H1 (cell line): ENCODE measurements at regions not wholly inside any gene's neighbourhood (a gene's known extent, or its start where the extent isn't known, plus 50 kb on each side); places are given as distances from the start of the nearest gene placed in this dataset.

ENCODE experiments used
- CTCF ChIA-PET: fragments of 300-600 bp; sonication (Branson Sonifier 250); formaldehyde crosslinking; loops from one replicate; lab custom pipeline; 2021; ENCODE audit not compliant: partially characterized antibody; lab: Charles Lee
- POLR2A ChIA-PET: fragments of 300-600 bp; sonication (Branson Sonifier 250); formaldehyde crosslinking; loops from one replicate; lab custom pipeline; 2021; ENCODE audit warnings: inconsistent platforms; ENCODE audit not compliant: partially characterized antibody; lab: Charles Lee
- DNase-seq, 2 experiments: peaks; one replicate each; pipeline versions ENCODE4 v3.0.0 to v3.0.0-alpha.2; 2010 to 2022; ENCODE audit warnings: low spot score in 2 of 2, low read depth in 1 of 2, mixed read lengths in 1 of 2
- FAIRE-seq: peaks from 2 replicates; lab custom pipeline; 2011; peaks lifted over from hg19 to GRCh38; lab: Jason Lieb, UNC
- H2AFZ ChIP-seq: 2 replicates; pipeline ENCODE4 v1.8.1; 2012; ENCODE audit warnings: low read length, inconsistent platforms
- H2AK5ac ChIP-seq: 2 replicates; pipeline ENCODE4 v1.6.1; 2013; ENCODE audit warnings: low read depth, low read length
- H2BK120ac ChIP-seq: replicated peaks from 2 replicates; pipeline ENCODE3; 2013; ENCODE audit warnings: low read depth, low read length, inconsistent platforms
- H2BK12ac ChIP-seq: 2 replicates; pipeline ENCODE4 v1.6.1; 2013; ENCODE audit warnings: low read depth, low read length
- H2BK15ac ChIP-seq: 2 replicates; pipeline ENCODE4 v1.6.1; 2013; ENCODE audit warnings: low read length
- H2BK20ac ChIP-seq: 2 replicates; pipeline ENCODE4 v1.6.1; 2013; ENCODE audit warnings: low read length
- H2BK5ac ChIP-seq: 2 replicates; pipeline ENCODE4 v1.6.1; 2013; ENCODE audit warnings: low read depth, low read length
- H3K14ac ChIP-seq: 2 replicates; pipeline ENCODE4 v1.6.1; 2013; ENCODE audit warnings: inconsistent platforms; ENCODE audit not compliant: insufficient read length
- H3K18ac ChIP-seq: 2 replicates; pipeline ENCODE4 v1.6.1; 2013; ENCODE audit warnings: low read length; ENCODE audit errors: extremely low read depth
- H3K23ac ChIP-seq: 2 replicates; pipeline ENCODE4 v1.6.1; 2013; ENCODE audit warnings: inconsistent platforms; ENCODE audit not compliant: insufficient read length
- H3K23me2 ChIP-seq: 2 replicates; pipeline ENCODE4 v1.6.1; 2013; ENCODE audit warnings: low read depth, low read length
- H3K27ac ChIP-seq: 2 replicates; pipeline ENCODE4 v1.6.1; 2011; ENCODE audit warnings: low read depth, low read length, inconsistent platforms
- H3K27me3 ChIP-seq, 4 experiments: replicated peaks in 1 of 4; 1 replicate in 1 of 4; 2 replicates in 3 of 4; pipeline versions ENCODE4 v1.6.1 to v1.8.1; 2011 to 2013; ENCODE audit warnings: low read length in 3 of 4, mild to moderate bottlenecking in 3 of 4, inconsistent platforms in 2 of 4, mixed read lengths in 2 of 4, moderate library complexity in 1 of 4; ENCODE audit not compliant: control insufficient read depth in 3 of 4, insufficient read depth in 3 of 4; ENCODE audit errors: extremely low read depth in 1 of 4
- H3K36me3 ChIP-seq, 4 experiments: 2 replicates each; pipeline versions ENCODE4 v1.6.1 to v1.8.1; 2011 to 2013; ENCODE audit warnings: mild to moderate bottlenecking in 4 of 4, low read length in 3 of 4, moderate library complexity in 2 of 4, control low read depth in 1 of 4, inconsistent platforms in 1 of 4; ENCODE audit not compliant: insufficient read depth in 4 of 4, control insufficient read depth in 2 of 4
- H3K4ac ChIP-seq: replicated peaks from 2 replicates; pipeline ENCODE3; 2013; ENCODE audit warnings: low read length, low read depth, mixed read lengths, inconsistent platforms; ENCODE audit not compliant: insufficient read length
- H3K4me1 ChIP-seq, 4 experiments: replicated peaks in 1 of 4; 1 replicate in 1 of 4; 2 replicates in 3 of 4; pipeline versions ENCODE4 v1.6.1 to v1.8.1; 2011 to 2013; ENCODE audit warnings: low read length in 3 of 4, inconsistent platforms in 2 of 4, mixed read lengths in 1 of 4; ENCODE audit not compliant: insufficient read depth in 4 of 4, control insufficient read depth in 3 of 4
- H3K4me2 ChIP-seq, 2 experiments: 2 replicates each; pipeline versions ENCODE4 v1.6.1 to v1.8.1; 2011 to 2013; ENCODE audit warnings: low read depth in 2 of 2, low read length in 2 of 2, control low read depth in 1 of 2, inconsistent platforms in 1 of 2, mild to moderate bottlenecking in 1 of 2; ENCODE audit not compliant: insufficient read depth in 1 of 2
- H3K4me3 ChIP-seq, 4 experiments: fragments of 200-600, 300-600 bp in 1 of 4; sonication (generic), shearing (Covaris generic), sonication (Bioruptor Twin) in 1 of 4; 2 replicates each; pipeline versions ENCODE4 v1.5.1 to v1.8.1; 2011 to 2016; ENCODE audit warnings: low read length in 4 of 4, low read depth in 3 of 4, control low read depth in 2 of 4, inconsistent platforms in 2 of 4, mild to moderate bottlenecking in 2 of 4, mixed read lengths in 1 of 4, moderate library complexity in 1 of 4; ENCODE audit not compliant: insufficient read depth in 2 of 4; ENCODE audit errors: extremely low read depth in 1 of 4
- H3K56ac ChIP-seq: replicated peaks from 2 replicates; pipeline ENCODE3; 2013; ENCODE audit warnings: low read depth, mild to moderate bottlenecking, mixed read lengths, low read length, inconsistent platforms; ENCODE audit not compliant: insufficient read length
- H3K79me1 ChIP-seq: 2 replicates; pipeline ENCODE4 v1.6.1; 2013; ENCODE audit warnings: low read depth, low read length, control low read depth
- H3K79me2 ChIP-seq, 2 experiments: 2 replicates each; pipeline versions ENCODE4 v1.6.1 to v1.8.1; 2012 to 2013; ENCODE audit warnings: low read length in 2 of 2, mild to moderate bottlenecking in 2 of 2, inconsistent platforms in 1 of 2; ENCODE audit not compliant: insufficient read depth in 2 of 2, control insufficient read depth in 1 of 2
- H3K9ac ChIP-seq, 4 experiments: replicated peaks in 1 of 4; 1 replicate in 1 of 4; 2 replicates in 3 of 4; pipeline versions ENCODE4 v1.6.1 to v1.8.1; 2011 to 2013; ENCODE audit warnings: low read depth in 3 of 4, low read length in 3 of 4, control low read depth in 2 of 4, mild to moderate bottlenecking in 2 of 4, moderate library complexity in 2 of 4, inconsistent platforms in 1 of 4; ENCODE audit errors: extremely low read depth in 1 of 4
- H3K9me3 ChIP-seq, 2 experiments: 2 replicates each; pipeline versions ENCODE4 v1.6.1 to v1.8.1; 2012 to 2013; ENCODE audit warnings: mild to moderate bottlenecking in 2 of 2, moderate library complexity in 2 of 2, control low read depth in 1 of 2, inconsistent platforms in 1 of 2, low read depth in 1 of 2, low read length in 1 of 2, mixed read lengths in 1 of 2; ENCODE audit not compliant: insufficient read depth in 2 of 2
- H4K20me1 ChIP-seq, 2 experiments: replicated peaks in 1 of 2; 2 replicates each; pipeline versions ENCODE3 to v1.8.1; 2011 to 2013; ENCODE audit warnings: inconsistent platforms in 2 of 2, low read length in 2 of 2, mild to moderate bottlenecking in 1 of 2; ENCODE audit not compliant: insufficient read depth in 2 of 2, control insufficient read depth in 1 of 2
- H4K5ac ChIP-seq: 2 replicates; pipeline ENCODE4 v1.6.1; 2013; ENCODE audit warnings: low read length, low read depth, mixed read lengths, inconsistent platforms; ENCODE audit not compliant: insufficient read length
- H4K8ac ChIP-seq: 2 replicates; pipeline ENCODE4 v1.8.0; 2013; ENCODE audit warnings: mild to moderate bottlenecking, moderate library complexity, low read length, inconsistent platforms; ENCODE audit not compliant: insufficient read depth; ENCODE audit errors: extremely low read depth
- H4K91ac ChIP-seq: replicated peaks from 2 replicates; pipeline ENCODE3; 2013; ENCODE audit warnings: low read length, mixed read lengths, inconsistent platforms; ENCODE audit not compliant: insufficient read length
- CTBP2 ChIP-seq: IDR thresholded peaks from 2 replicates; pipeline ENCODE4 v1.7.0; 2011; ENCODE audit warnings: borderline replicate concordance, mild to moderate bottlenecking, moderate library complexity, mixed read lengths, low read length; ENCODE audit not compliant: insufficient read depth, insufficient read length
- EGR1 ChIP-seq: IDR thresholded peaks from 2 replicates; pipeline ENCODE4 v1.6.1; 2011; ENCODE audit warnings: low read depth, low read length, borderline replicate concordance
- FOSL1 ChIP-seq: IDR thresholded peaks from 2 replicates; pipeline ENCODE4 v1.6.1; 2011; ENCODE audit warnings: mild to moderate bottlenecking, low read depth, low read length, moderate library complexity; ENCODE audit not compliant: insufficient read depth
- JUN ChIP-seq: IDR thresholded peaks from 2 replicates; pipeline ENCODE4 v1.6.1; 2011; ENCODE audit warnings: low read depth, mild to moderate bottlenecking, improper control_type of control experiment, low read length
- NANOG ChIP-seq: IDR thresholded peaks from 2 replicates; pipeline ENCODE4 v1.6.1; 2011; ENCODE audit warnings: low read length, low read depth, mild to moderate bottlenecking, inconsistent platforms; ENCODE audit not compliant: insufficient read depth, poor library complexity, severe bottlenecking
- POLR2AphosphoS5 ChIP-seq: IDR thresholded peaks from 2 replicates; pipeline ENCODE4 v1.6.1; 2011; ENCODE audit warnings: low read depth, low read length
- SP4 ChIP-seq: IDR thresholded peaks from 2 replicates; pipeline ENCODE4 v1.6.1; 2012; ENCODE audit warnings: low read length, inconsistent platforms
- TCF12 ChIP-seq: IDR thresholded peaks from 2 replicates; pipeline ENCODE4 v1.6.1; 2011; ENCODE audit warnings: low read depth, mild to moderate bottlenecking, low read length
- YY1 ChIP-seq: IDR thresholded peaks from 2 replicates; pipeline ENCODE4 v1.6.1; 2011; ENCODE audit warnings: low read depth, mild to moderate bottlenecking, low read length
- ZNF274 ChIP-seq: IDR thresholded peaks from 2 replicates; pipeline ENCODE4 v1.7.0; 2012; ENCODE audit warnings: low read length, borderline replicate concordance; ENCODE audit errors: extremely low read depth
- WGBS, 2 experiments: shearing (Covaris generic) in 1 of 2; methylation state at CpG; one replicate each; pipeline versions ENCODE4 v1.1.6 to v1.1.7; 2013 to 2015; ENCODE audit warnings: low lambda C conversion rate in 2 of 2, mixed read lengths in 2 of 2, inconsistent platforms in 1 of 2, low coverage in 1 of 2, missing lambda C conversion rate in 1 of 2; ENCODE audit not compliant: insufficient replicate concordance in 2 of 2, insufficient coverage in 1 of 2, insufficient read length in 1 of 2; ENCODE audit errors: extremely low coverage in 1 of 2, missing lambda C conversion rate in 1 of 2; 5-methylcytosine and 5-hydroxymethylcytosine counted together
- TF ChIP-seq, protein P1 (sequence below): IDR thresholded peaks from 2 replicates; pipeline ENCODE4 v1.6.1; 2011; ENCODE audit warnings: low read depth, mild to moderate bottlenecking, low read length; ENCODE audit not compliant: insufficient read depth

DNA sequence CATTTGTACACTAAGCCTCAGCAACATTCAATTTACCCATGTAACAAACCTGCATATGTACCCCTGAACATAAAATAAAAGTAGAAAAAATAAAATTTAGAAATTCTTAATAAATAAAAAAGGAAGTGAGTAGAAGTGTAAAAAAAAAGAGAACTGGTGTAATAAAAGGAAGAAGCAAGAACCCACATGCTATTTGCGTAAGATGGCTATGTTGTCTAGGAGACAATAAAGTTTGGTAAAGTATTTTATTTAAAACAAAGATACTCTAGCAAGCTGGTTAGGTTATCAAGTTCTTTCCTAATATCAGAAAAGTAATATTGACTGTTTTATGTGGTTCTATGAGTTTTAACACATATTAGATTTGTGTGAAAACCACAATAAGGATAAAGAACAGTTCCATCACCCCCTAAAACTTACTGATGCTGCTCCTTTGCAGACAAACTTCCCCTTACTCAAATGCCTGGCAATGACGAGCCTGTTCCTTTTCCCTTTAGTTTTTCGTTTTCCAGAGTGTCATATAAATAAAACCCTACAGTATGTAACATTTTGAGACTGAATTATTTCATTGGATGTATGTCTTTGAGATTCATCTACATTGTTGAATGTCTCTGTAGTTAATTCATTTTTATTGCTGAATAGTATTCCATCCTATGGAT, 98.9 kb downstream of the TNFSF13B start:
- no peak overlapping the region for H2BK12ac ChIP-seq
- TF ChIP-seq NANOG, result no peak
- no peak for TF ChIP-seq EGR1
- no peak for TF ChIP-seq SP4
- TF ChIP-seq, protein P1, sequence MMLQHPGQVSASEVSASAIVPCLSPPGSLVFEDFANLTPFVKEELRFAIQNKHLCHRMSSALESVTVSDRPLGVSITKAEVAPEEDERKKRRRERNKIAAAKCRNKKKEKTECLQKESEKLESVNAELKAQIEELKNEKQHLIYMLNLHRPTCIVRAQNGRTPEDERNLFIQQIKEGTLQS, result no peak
- TF ChIP-seq ZNF274, result no peak
- TF ChIP-seq FOSL1, result no peak
- TF ChIP-seq JUN, result no peak
- TF ChIP-seq YY1, result no peak
- TF ChIP-seq POLR2AphosphoS5, result no peak
- TF ChIP-seq CTBP2, result no peak
- no peak for TF ChIP-seq TCF12
- H3K23me2 ChIP-seq, result no peaks in the 10 kb centered on the region
- no peak overlapping the region for H3K4me3 ChIP-seq
- DNase-seq (no peak), FAIRE-seq (no peak)
- no peaks in the 10 kb centered on the region for H3K27me3 ChIP-seq
- no peak overlapping the region for H3K14ac ChIP-seq
- no peak overlapping the region for H3K18ac ChIP-seq
- H3K27ac ChIP-seq, result no peak overlapping the region
- ChIA-PET POLR2A (no interaction called here), CTCF (no interaction called here)
- H3K4me1 ChIP-seq, result no peaks in the 10 kb centered on the region
- H2AFZ ChIP-seq, result no peak overlapping the region
- H3K9me3 ChIP-seq, result no peaks in the 10 kb centered on the region
- no peak overlapping the region for H2BK120ac ChIP-seq
- no peak overlapping the region for H3K56ac ChIP-seq
- H3K23ac ChIP-seq, result no peak overlapping the region
- H2AK5ac ChIP-seq, result no peak overlapping the region
- 91% methylated on average over 3 of the region's 3 CpGs; no CpG with 5 or more reads in 1 of the 2 experiments for WGBS, 2 experiments
- H4K20me1 ChIP-seq, result no peaks in the 10 kb centered on the region
- no peaks in the 10 kb centered on the region for H3K79me2 ChIP-seq
- H2BK5ac ChIP-seq, result no peak overlapping the region
- no peak overlapping the region for H4K5ac ChIP-seq
- H3K4me2 ChIP-seq, result no peak overlapping the region
- H2BK20ac ChIP-seq, result no peak overlapping the region
- no peak overlapping the region for H2BK15ac ChIP-seq
- H3K36me3 ChIP-seq, result no peaks in the 10 kb centered on the region
- no peak overlapping the region for H4K8ac ChIP-seq
- no peaks in the 10 kb centered on the region for H3K79me1 ChIP-seq
- no peak overlapping the region for H4K91ac ChIP-seq
- H3K4ac ChIP-seq, result no peak overlapping the region
- H3K9ac ChIP-seq, result no peak overlapping the region
